ENCODE measurements at regions not wholly inside any gene's neighbourhood (a gene's known extent, or its start where the extent isn't known, plus 50 kb on each side); places are given as distances from the start of the nearest gene placed in this dataset.

DNA sequence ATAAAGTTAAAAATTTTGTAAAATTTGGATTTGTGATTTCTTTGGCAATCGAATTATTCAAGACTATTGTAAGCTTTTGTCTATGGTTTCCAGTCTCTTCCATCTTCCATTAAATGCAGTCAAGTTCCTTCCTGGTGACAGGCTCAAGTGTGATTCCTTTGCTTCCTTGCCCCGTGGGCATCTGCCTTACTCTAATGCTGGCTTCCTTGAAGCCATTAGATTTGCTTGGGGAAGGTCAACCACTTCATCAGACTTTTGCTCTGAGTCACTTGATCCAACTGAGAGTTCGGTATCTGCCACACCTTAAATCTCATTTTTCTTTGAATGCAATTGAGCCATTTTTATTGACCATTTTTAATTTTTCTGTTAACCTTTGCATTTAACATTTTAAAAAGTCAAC lies 648.8 kb downstream of the SPOCK3 start:
- Histone ChIP-seq H3K4me3 (no peak overlapping the region), H3K4me2 (no peak overlapping the region), H3K4me1 (no peaks in the 10 kb centered on the region), H3K9me3 (no peaks in the 10 kb centered on the region), H3K27ac (no peak overlapping the region)
- no peak for TF ChIP-seq HEYL (CRISPR knock-in tag; IDR thresholded peaks at IDR 0.05)
- TF ChIP-seq EHF (CRISPR knock-in tag; IDR thresholded peaks at IDR 0.05) = no peak
- TF ChIP-seq ZSCAN20 (CRISPR knock-in tag; IDR thresholded peaks at IDR 0.05) = no peak
- TF ChIP-seq, protein P1, sequence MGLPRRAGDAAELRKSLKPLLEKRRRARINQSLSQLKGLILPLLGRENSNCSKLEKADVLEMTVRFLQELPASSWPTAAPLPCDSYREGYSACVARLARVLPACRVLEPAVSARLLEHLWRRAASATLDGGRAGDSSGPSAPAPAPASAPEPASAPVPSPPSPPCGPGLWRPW (IDR thresholded peaks at IDR 0.05) = no peak
- TF ChIP-seq, protein P2, sequence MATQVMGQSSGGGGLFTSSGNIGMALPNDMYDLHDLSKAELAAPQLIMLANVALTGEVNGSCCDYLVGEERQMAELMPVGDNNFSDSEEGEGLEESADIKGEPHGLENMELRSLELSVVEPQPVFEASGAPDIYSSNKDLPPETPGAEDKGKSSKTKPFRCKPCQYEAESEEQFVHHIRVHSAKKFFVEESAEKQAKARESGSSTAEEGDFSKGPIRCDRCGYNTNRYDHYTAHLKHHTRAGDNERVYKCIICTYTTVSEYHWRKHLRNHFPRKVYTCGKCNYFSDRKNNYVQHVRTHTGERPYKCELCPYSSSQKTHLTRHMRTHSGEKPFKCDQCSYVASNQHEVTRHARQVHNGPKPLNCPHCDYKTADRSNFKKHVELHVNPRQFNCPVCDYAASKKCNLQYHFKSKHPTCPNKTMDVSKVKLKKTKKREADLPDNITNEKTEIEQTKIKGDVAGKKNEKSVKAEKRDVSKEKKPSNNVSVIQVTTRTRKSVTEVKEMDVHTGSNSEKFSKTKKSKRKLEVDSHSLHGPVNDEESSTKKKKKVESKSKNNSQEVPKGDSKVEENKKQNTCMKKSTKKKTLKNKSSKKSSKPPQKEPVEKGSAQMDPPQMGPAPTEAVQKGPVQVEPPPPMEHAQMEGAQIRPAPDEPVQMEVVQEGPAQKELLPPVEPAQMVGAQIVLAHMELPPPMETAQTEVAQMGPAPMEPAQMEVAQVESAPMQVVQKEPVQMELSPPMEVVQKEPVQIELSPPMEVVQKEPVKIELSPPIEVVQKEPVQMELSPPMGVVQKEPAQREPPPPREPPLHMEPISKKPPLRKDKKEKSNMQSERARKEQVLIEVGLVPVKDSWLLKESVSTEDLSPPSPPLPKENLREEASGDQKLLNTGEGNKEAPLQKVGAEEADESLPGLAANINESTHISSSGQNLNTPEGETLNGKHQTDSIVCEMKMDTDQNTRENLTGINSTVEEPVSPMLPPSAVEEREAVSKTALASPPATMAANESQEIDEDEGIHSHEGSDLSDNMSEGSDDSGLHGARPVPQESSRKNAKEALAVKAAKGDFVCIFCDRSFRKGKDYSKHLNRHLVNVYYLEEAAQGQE (IDR thresholded peaks at IDR 0.05) = no peak
- no peak for TF ChIP-seq EHMT2 (IDR thresholded peaks at IDR 0.05; ENCODE audit: low read depth)
- TF ChIP-seq ZC3H11A (IDR thresholded peaks at IDR 0.05) = no peak
- TF ChIP-seq MAFK (IDR thresholded peaks at IDR 0.05; ENCODE audit: partially characterized antibody) = no peak
- no peak for TF ChIP-seq JUN (IDR thresholded peaks at IDR 0.05)
- TF ChIP-seq, protein P3, sequence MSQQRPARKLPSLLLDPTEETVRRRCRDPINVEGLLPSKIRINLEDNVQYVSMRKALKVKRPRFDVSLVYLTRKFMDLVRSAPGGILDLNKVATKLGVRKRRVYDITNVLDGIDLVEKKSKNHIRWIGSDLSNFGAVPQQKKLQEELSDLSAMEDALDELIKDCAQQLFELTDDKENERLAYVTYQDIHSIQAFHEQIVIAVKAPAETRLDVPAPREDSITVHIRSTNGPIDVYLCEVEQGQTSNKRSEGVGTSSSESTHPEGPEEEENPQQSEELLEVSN (IDR thresholded peaks at IDR 0.05; ENCODE audit: borderline replicate concordance, low read depth) = no peak
- TF ChIP-seq, protein P4, sequence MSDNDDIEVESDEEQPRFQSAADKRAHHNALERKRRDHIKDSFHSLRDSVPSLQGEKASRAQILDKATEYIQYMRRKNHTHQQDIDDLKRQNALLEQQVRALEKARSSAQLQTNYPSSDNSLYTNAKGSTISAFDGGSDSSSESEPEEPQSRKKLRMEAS (IDR thresholded peaks at IDR 0.05) = no peak
- TF ChIP-seq RFX5 (IDR thresholded peaks at IDR 0.05) = no peak
- TF ChIP-seq, protein P5, sequence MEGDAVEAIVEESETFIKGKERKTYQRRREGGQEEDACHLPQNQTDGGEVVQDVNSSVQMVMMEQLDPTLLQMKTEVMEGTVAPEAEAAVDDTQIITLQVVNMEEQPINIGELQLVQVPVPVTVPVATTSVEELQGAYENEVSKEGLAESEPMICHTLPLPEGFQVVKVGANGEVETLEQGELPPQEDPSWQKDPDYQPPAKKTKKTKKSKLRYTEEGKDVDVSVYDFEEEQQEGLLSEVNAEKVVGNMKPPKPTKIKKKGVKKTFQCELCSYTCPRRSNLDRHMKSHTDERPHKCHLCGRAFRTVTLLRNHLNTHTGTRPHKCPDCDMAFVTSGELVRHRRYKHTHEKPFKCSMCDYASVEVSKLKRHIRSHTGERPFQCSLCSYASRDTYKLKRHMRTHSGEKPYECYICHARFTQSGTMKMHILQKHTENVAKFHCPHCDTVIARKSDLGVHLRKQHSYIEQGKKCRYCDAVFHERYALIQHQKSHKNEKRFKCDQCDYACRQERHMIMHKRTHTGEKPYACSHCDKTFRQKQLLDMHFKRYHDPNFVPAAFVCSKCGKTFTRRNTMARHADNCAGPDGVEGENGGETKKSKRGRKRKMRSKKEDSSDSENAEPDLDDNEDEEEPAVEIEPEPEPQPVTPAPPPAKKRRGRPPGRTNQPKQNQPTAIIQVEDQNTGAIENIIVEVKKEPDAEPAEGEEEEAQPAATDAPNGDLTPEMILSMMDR (IDR thresholded peaks at IDR 0.05) = no peak
- no peak for TF ChIP-seq ZNF302 (CRISPR knock-in tag; IDR thresholded peaks at IDR 0.05)
- ChIA-PET CTCF (no interaction called here), POLR2A (no interaction called here)
- FAIRE-seq (no peak), DNase-seq (ENCODE audit: low read depth in 1 of 2, low spot score in 1 of 2) (no peak), ATAC-seq (no peak)
- 4% methylated on average over 3 of the region's 3 CpGs for WGBS (ENCODE audit: missing lambda C conversion rate)

GRCh38 chr4:166594326-166594946 lies 639.9 kb downstream of the SPOCK3 start:
- H3K4me3 ChIP-seq = no peak overlapping the region
- no peaks in the 10 kb centered on the region for H3K4me1 ChIP-seq
- FAIRE-seq (no peak), DNase-seq (ENCODE audit: low read depth in 1 of 2, low spot score in 1 of 2) (peak; percentile 15 to 42), ATAC-seq (peak; percentile 84 to 87; a peak in 5 of 6 replicates)
- ChIA-PET CTCF (interaction anchor here (0.7 to 4.1 kb wide), 12 partner anchors 8 to 1104 kb away, joined by 3 to 31 read pairs (median 4); no protein-coding TSS in a partner anchor), POLR2A (no interaction called here)
- no peak overlapping the region for H3K4me2 ChIP-seq
- no peak overlapping the region for H3K27ac ChIP-seq
- no peaks in the 10 kb centered on the region for H3K9me3 ChIP-seq
- 65% methylated on average over 1 of the region's 1 CpG for WGBS (ENCODE audit: missing lambda C conversion rate)
- TF ChIP-seq SMC3 (IDR thresholded peaks at IDR 0.05) (peak; percentile 62), TFCP2L1 (CRISPR knock-in tag; IDR thresholded peaks at IDR 0.05) (no peak), TP53 (CRISPR knock-in tag; IDR thresholded peaks at IDR 0.05) (no peak), EHMT2 (IDR thresholded peaks at IDR 0.05; ENCODE audit: low read depth) (no peak), KDM1A (IDR thresholded peaks at IDR 0.05; ENCODE audit: low read depth) (no peak), MAFK (IDR thresholded peaks at IDR 0.05; ENCODE audit: partially characterized antibody) (no peak), HOXB5 (CRISPR knock-in tag; IDR thresholded peaks at IDR 0.05) (no peak), MYC (IDR thresholded peaks at IDR 0.05; ENCODE audit: borderline replicate concordance, low read length) (no peak), CHD4 (IDR thresholded peaks at IDR 0.05; ENCODE audit: borderline replicate concordance) (no peak), ZSCAN20 (CRISPR knock-in tag; IDR thresholded peaks at IDR 0.05) (no peak), NR3C1 (IDR thresholded peaks at IDR 0.05) (no peak), POLR2A (IDR thresholded peaks at IDR 0.05; ENCODE audit: low read length) (no peak), HOXA7 (CRISPR knock-in tag; IDR thresholded peaks at IDR 0.05) (no peak), RFX5 (IDR thresholded peaks at IDR 0.05) (no peak), RAD21 (conservative IDR thresholded peaks at IDR 0.05 in 1 of 2, IDR thresholded peaks at IDR 0.05 in 1 of 2) (peak; percentile 72 to 75), CBX8 (IDR thresholded peaks at IDR 0.05) (no peak), FOXS1 (CRISPR knock-in tag; IDR thresholded peaks at IDR 0.05) (no peak), ZNF302 (CRISPR knock-in tag; IDR thresholded peaks at IDR 0.05) (no peak)
- TF ChIP-seq, protein P3 (IDR thresholded peaks at IDR 0.05; ENCODE audit: borderline replicate concordance, low read depth) = no peak
- TF ChIP-seq, protein P1 (IDR thresholded peaks at IDR 0.05) = no peak
- TF ChIP-seq, protein P5 (IDR thresholded peaks at IDR 0.05) = peak; percentile 51
